SK-N-MC (cell line): ENCODE measurements at regions not wholly inside any gene's neighbourhood (a gene's known extent, or its start where the extent isn't known, plus 50 kb on each side); places are given as distances from the start of the nearest gene placed in this dataset.

Source experiments
- DNase-seq: peaks from one replicate; pipeline ENCODE4 v3.0.0-alpha.2; 2011; ENCODE audit warnings: low read depth, low spot score
- H3K27ac ChIP-seq: fragments of 200-600 bp; sonication (generic); 2 replicates; pipeline ENCODE4 v1.5.1; 2016; ENCODE audit warnings: mixed run types
- H3K36me3 ChIP-seq: fragments of 200-600 bp; sonication (generic); 2 replicates; pipeline ENCODE4 v1.6.1; 2017; ENCODE audit warnings: antibody characterized with exemption, low read length, mixed read lengths; ENCODE audit not compliant: insufficient read depth
- H3K4me3 ChIP-seq: fragments of 200-600 bp; sonication (generic); 2 replicates; pipeline ENCODE4 v1.5.1; 2016
- H3K9ac ChIP-seq: fragments of 200-600 bp; sonication (generic); 2 replicates; pipeline ENCODE4 v1.8.0; 2017; ENCODE audit warnings: mixed run types, mixed read lengths; ENCODE audit not compliant: insufficient read length
- H3K9me3 ChIP-seq: fragments of 200-600 bp; sonication (generic); 2 replicates; pipeline ENCODE4 v1.6.1; 2017; ENCODE audit warnings: low read depth, mild to moderate bottlenecking, antibody characterized with exemption, low read length, moderate library complexity, mixed read lengths
- EZH2 ChIP-seq: fragments of 200-600 bp; sonication (generic); IDR thresholded peaks from one replicate; pipeline ENCODE4 v1.6.1; 2017; ENCODE audit warnings: antibody characterized with exemption
- FOXP2 ChIP-seq: optimal IDR thresholded peaks from 2 replicates; pipeline ENCODE3; 2011; ENCODE audit warnings: mild to moderate bottlenecking, moderate library complexity; ENCODE audit not compliant: insufficient read depth; ENCODE audit errors: extremely low read length, control extremely low read depth
- POLR2AphosphoS5 ChIP-seq: IDR thresholded peaks from 2 replicates; pipeline ENCODE4 v1.6.1; 2012; ENCODE audit warnings: mild to moderate bottlenecking, low read depth, low read length, borderline replicate concordance

DNA sequence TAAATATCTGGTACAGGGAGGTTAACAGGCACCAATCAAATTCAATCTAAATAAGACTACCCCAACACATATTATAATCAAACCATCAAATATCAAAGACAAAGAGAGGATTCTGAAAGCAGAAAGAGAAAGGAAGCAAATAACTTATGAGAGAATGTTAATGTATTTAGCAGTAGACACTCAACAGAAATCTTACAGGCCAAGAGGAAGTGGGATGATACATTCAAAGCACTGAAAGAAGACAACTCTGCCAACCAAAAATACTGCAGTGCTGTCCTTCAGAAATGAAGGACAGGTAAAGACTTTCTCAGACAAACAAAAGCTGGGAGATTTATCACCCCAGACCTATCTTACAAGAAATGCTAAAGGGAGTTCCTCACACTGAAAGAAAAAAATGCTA is 95.9 kb upstream of the PTHLH start:
- TF ChIP-seq FOXP2 (no peak), POLR2AphosphoS5 (no peak), EZH2 (no peak)
- DNase-seq: no peak
- Histone ChIP-seq H3K9ac (no peak overlapping the region), H3K27ac (no peak overlapping the region), H3K4me3 (no peak overlapping the region), H3K9me3 (no peaks in the 10 kb centered on the region; the same call in 1 of the 2 replicates), H3K36me3 (no peaks in the 10 kb centered on the region)

DNA sequence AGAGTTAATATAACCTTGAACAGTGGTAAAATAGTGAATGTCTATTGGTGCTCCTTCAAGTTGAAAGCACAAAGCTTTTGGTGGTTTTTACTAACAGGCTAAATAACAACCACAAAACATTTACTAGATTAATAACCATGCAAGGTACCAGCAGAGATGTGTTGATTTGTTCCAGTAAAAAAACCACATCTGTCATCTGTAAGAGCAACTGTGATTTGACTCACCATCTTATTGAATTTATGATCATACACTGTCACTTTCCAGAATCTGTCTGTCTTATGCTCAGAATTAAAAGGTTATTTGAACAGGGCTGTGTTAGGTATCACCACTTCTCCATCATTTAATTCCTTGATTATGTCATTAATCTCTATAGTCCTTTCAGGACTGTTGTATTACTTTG is 107.0 kb upstream of the PTHLH start:
- Histone ChIP-seq H3K4me3 (no peak overlapping the region), H3K9me3 (no peaks in the 10 kb centered on the region; the same call in 1 of the 2 replicates), H3K36me3 (no peaks in the 10 kb centered on the region), H3K9ac (no peak overlapping the region), H3K27ac (no peak overlapping the region)
- DNase-seq: no peak
- TF ChIP-seq POLR2AphosphoS5 (no peak), FOXP2 (no peak), EZH2 (no peak)

DNA sequence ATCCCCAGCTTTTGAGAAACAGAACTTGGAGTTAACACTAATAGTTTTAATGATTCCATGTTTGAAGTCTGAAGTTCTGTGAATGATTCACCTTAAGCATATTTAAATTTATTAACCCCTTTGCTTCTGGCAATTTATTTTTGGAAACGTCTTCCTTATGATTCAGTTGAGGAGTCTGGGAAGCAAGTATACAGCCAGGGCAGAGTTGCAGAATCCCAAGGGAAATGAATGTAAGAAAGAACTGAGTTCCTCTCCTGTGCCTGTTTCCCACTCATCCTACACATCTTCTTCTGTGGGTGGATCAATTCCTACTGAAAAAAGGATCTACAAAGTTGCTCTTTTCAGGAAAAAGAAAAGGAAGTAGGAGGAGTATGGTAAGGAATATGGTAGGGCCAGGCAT is 108.2 kb upstream of the CCDC91 start:
- no peak overlapping the region for H3K27ac ChIP-seq
- DNase-seq: no peak
- no peaks in the 10 kb centered on the region; the same call in 1 of the 2 replicates for H3K9me3 ChIP-seq
- no peak overlapping the region for H3K4me3 ChIP-seq
- H3K36me3 ChIP-seq: no peaks in the 10 kb centered on the region
- TF ChIP-seq FOXP2 (no peak), POLR2AphosphoS5 (no peak), EZH2 (no peak)
- H3K9ac ChIP-seq: no peak overlapping the region

DNA sequence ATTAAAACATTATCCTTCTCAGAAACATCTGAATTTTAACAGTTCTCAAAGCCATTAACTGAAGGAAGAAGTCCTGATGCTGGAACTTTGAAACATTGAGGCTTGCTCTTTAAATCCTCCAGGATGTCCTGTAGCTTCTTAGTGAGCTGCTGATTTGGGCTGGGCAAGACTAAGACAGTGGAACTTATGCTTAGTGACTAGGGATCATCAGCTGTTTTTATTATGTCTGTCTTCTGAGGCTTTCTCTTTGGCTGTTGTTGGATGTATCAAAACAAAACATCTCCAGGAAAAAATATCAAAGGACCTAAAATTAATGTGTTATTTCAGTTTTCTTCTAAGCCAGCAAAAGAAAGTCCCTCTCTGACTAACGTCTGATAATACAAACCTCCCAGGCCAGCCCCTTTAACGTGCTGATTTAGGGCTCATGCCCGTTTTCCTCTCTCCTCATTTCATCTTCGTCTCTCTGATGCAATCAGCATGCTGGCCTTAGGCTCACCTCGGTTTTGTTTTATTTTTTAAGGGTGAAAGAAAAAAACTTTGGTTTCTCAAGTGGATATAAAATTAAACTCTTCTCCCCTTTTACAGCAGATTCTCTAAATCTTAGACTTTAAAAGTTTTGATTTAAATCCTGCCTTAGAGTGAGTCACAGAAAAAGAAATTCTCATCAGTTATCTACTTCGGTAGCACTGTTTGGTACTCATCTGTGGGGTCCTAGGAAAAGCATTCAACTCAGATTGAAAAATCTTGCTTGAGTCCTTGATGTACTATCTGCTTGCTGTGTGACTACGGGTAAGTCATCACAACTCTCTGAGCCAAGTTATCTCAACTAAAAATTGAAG is 106.2 kb upstream of the CCDC91 start:
- H3K9me3 ChIP-seq: no peaks in the 10 kb centered on the region
- H3K4me3 ChIP-seq: no peak overlapping the region
- no peaks in the 10 kb centered on the region for H3K36me3 ChIP-seq
- TF ChIP-seq POLR2AphosphoS5 (no peak), FOXP2 (no peak), EZH2 (no peak)
- H3K27ac ChIP-seq: no peak overlapping the region
- DNase-seq: no peak
- no peak overlapping the region for H3K9ac ChIP-seq

DNA sequence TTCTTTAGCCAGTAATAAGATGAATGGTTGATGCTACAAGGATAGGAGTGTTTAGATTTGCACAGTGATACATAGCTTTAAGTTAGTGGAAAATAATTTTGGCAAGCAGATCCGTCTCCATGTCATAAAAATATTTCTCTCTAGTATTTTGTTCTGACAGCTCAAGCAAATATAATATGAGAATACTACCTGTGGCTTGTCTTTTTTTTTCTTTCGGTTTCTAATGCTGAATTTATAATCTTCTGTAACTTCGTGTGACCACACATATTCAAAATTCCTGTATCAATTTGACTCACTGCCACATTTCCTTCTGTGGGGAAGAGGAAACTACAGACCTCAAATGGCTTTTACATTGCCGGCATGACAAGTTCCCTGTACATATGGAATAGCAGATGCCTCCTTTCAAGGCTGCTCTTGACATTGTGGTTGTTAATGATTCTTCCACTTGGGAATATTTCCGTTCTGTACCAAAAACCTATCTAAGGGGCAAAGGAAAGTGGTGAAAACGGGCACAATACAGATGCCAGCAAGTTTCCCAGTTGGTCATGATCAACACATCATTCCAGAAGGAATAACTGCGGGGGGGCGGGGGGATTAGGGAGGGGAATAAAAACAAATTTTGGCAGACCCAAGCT is 103.6 kb upstream of the CCDC91 start:
- Histone ChIP-seq H3K4me3 (no peak overlapping the region), H3K27ac (no peak overlapping the region), H3K9ac (no peak overlapping the region), H3K9me3 (no peaks in the 10 kb centered on the region), H3K36me3 (no peaks in the 10 kb centered on the region)
- no peak for DNase-seq
- TF ChIP-seq POLR2AphosphoS5 (no peak), EZH2 (no peak), FOXP2 (no peak)

DNA sequence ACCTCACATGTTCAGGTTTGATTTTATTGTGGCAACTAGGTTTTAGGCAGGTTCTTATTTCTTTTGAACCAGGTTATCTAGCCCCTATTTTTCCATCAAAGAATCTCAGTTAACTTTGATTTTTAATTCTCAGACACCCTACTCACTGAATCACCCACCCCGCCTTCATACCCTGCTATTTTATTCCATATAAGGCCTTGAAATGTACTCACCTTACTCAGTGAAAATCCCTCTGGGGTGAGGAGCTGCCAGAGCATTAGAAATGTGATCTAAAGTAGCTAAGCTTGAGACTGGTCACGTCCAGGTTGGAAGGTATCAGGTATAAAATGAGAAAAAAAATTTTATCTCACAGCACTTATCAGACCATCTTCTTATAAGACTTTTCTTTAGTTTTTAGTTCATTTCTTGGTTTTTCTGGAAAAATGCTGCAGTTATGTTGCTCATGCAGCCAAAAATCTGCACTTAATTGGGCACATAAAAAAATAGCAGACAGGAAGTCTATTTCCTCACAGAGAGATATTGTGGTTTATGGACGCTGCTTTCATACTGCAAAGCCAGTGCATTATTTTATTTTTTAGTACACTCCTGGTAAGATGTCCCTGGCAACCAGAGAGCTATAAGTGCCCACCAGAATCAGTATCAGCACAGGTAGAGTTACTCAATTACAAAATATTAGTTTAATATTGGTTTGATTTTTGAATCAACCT is 101.5 kb upstream of the CCDC91 start:
- Histone ChIP-seq H3K4me3 (peak overlapping the region; percentile 51), H3K36me3 (no peaks in the 10 kb centered on the region), H3K9ac (peak overlapping the region; percentile 3), H3K9me3 (no peaks in the 10 kb centered on the region), H3K27ac (peak overlapping the region; percentile 95)
- DNase-seq: peak; percentile 75
- TF ChIP-seq FOXP2: no peak
- peak; percentile 25; the same call in 1 of the 2 replicates for TF ChIP-seq POLR2AphosphoS5
- TF ChIP-seq EZH2: no peak

DNA sequence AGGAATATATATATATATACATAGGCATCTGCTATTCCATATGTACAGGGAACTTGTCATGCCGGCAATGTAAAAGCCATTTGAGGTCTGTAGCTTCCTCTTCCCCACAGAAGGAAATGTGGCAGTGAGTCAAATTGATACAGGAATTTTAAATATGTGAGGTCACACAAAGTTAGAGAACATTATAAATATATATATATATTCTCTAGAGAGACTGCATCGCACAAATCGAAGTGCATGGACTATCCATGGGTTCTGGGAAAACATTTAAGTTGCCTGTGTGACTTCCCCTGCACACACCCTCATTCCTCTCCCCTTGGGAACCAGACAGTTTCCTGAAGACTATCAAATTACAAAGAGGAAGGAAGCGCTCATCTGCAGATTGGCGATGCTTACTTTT is 100.9 kb upstream of the CCDC91 start:
- peak overlapping the region; percentile 51 for H3K4me3 ChIP-seq
- H3K27ac ChIP-seq: peak overlapping the region; percentile 95
- peak overlapping the region; percentile 3 for H3K9ac ChIP-seq
- H3K36me3 ChIP-seq: no peaks in the 10 kb centered on the region
- H3K9me3 ChIP-seq: no peaks in the 10 kb centered on the region
- peak; percentile 87 for DNase-seq
- TF ChIP-seq POLR2AphosphoS5: peak; percentile 32; the same call in 1 of the 2 replicates
- TF ChIP-seq EZH2: no peak
- TF ChIP-seq FOXP2: peak; percentile 62

DNA sequence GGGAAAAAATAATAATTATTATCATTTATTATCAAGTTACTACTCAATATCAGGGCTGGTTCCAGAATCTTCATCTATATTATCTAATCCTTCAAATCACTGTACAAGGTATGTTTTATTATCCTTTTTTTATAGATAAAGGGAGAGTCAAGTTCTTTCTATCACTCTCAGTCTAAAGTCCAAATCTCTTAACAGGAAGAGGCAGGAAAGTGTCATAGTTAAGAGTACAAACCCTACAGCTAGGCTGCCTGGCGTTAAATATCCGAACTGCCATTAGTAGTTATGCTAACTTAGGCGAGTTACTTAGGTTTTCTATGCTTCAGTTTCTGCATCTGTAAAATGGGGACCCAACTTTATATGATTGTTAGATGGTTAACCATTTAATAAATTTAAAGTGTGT is 99.4 kb upstream of the CCDC91 start:
- no peak overlapping the region for H3K4me3 ChIP-seq
- no peak overlapping the region for H3K9ac ChIP-seq
- H3K9me3 ChIP-seq: no peaks in the 10 kb centered on the region
- H3K27ac ChIP-seq: no peak overlapping the region
- no peak for DNase-seq
- H3K36me3 ChIP-seq: no peaks in the 10 kb centered on the region
- no peak for TF ChIP-seq EZH2
- no peak for TF ChIP-seq POLR2AphosphoS5
- no peak for TF ChIP-seq FOXP2
